ENCODE measurements at regions not wholly inside any gene's neighbourhood (a gene's known extent, or its start where the extent isn't known, plus 50 kb on each side); places are given as distances from the start of the nearest gene placed in this dataset.

GRCh38 chr3:107264888-107265287 is 112.4 kb upstream of the CCDC54 start:
- H4K91ac ChIP-seq (ENCODE audit: low read depth, low read length, poor library complexity) = no peak overlapping the region
- no peak overlapping the region for H3K4me3 ChIP-seq (ENCODE audit: low read length in 2 of 2)
- H3K18ac ChIP-seq (ENCODE audit: low read length) = no peak overlapping the region
- H2AFZ ChIP-seq (ENCODE audit: low read length) = peak overlapping the region; percentile 79
- no peak overlapping the region for H2BK5ac ChIP-seq (ENCODE audit: low read length)
- no peak overlapping the region for H3K4ac ChIP-seq (ENCODE audit: low read length)
- H2BK15ac ChIP-seq (ENCODE audit: low read length) = no peak overlapping the region
- H2AK5ac ChIP-seq (ENCODE audit: low read depth, low read length) = no peak overlapping the region
- H3K36me3 ChIP-seq (replicated peaks in 1 of 2; ENCODE audit: control insufficient read depth in 2 of 2, insufficient read depth in 2 of 2, low read length in 2 of 2) = no peaks in the 10 kb centered on the region
- WGBS, 2 donors (ENCODE audit: extremely low coverage in 2 of 2, insufficient read length in 2 of 2, insufficient replicate concordance in 1 of 2) = no CpG with 5 or more reads among the region's 6 CpGs
- no peak overlapping the region for H2BK12ac ChIP-seq (ENCODE audit: low read length)
- H4K8ac ChIP-seq (ENCODE audit: low read depth, low read length) = no peak overlapping the region
- H3K27me3 ChIP-seq (ENCODE audit: control insufficient read depth in 3 of 3, insufficient read depth in 3 of 3, low read depth in 1 of 3, low read length in 3 of 3) = no peaks in the 10 kb centered on the region
- H3K4me1 ChIP-seq (ENCODE audit: control insufficient read depth in 2 of 2, insufficient read depth in 1 of 2, low read depth in 1 of 2, low read length in 2 of 2) = peaks cover 0 to 3% of the 10 kb centered on the region in 2 donors
- no peak overlapping the region for H3K9ac ChIP-seq (ENCODE audit: low read depth, low read length, poor library complexity)
- H2BK120ac ChIP-seq (ENCODE audit: low read depth, low read length) = no peak overlapping the region
- no peak for DNase-seq (ENCODE audit: low spot score)
- no peak overlapping the region for H3K4me2 ChIP-seq (ENCODE audit: insufficient read depth, low read length, poor library complexity, severe bottlenecking)
- no peak overlapping the region for H3K27ac ChIP-seq (replicated peaks; ENCODE audit: low read length)
- H3K23ac ChIP-seq (ENCODE audit: low read depth, low read length, poor library complexity) = no peak overlapping the region
- H3K14ac ChIP-seq (ENCODE audit: low read length) = no peak overlapping the region
- H3K9me3 ChIP-seq (replicated peaks in 1 of 2; ENCODE audit: control insufficient read depth in 2 of 2, insufficient read depth in 1 of 2, low read depth in 1 of 2, low read length in 2 of 2) = no peaks in the 10 kb centered on the region
- H3K79me1 ChIP-seq (ENCODE audit: low read depth, low read length) = no peaks in the 10 kb centered on the region

- H2AFZ ChIP-seq (ENCODE audit: low read length) = peak overlapping the region; percentile 79
- H3K4me3 ChIP-seq (ENCODE audit: low read length in 2 of 2) = no peak overlapping the region
- no peak overlapping the region for H3K18ac ChIP-seq (ENCODE audit: low read length)
- H3K9me3 ChIP-seq (replicated peaks in 1 of 2; ENCODE audit: control insufficient read depth in 2 of 2, insufficient read depth in 1 of 2, low read depth in 1 of 2, low read length in 2 of 2) = no peaks in the 10 kb centered on the region
- no peak overlapping the region for H3K4ac ChIP-seq (ENCODE audit: low read length)
- H2BK120ac ChIP-seq (ENCODE audit: low read depth, low read length) = no peak overlapping the region
- no peaks in the 10 kb centered on the region for H3K27me3 ChIP-seq (ENCODE audit: control insufficient read depth in 3 of 3, insufficient read depth in 3 of 3, low read depth in 1 of 3, low read length in 3 of 3)
- H3K4me1 ChIP-seq (ENCODE audit: control insufficient read depth in 2 of 2, insufficient read depth in 1 of 2, low read depth in 1 of 2, low read length in 2 of 2) = peaks cover 0 to 3% of the 10 kb centered on the region in 2 donors
- H2AK5ac ChIP-seq (ENCODE audit: low read depth, low read length) = no peak overlapping the region
- WGBS, 2 donors (ENCODE audit: extremely low coverage in 2 of 2, insufficient read length in 2 of 2, insufficient replicate concordance in 1 of 2) = no CpG with 5 or more reads among the region's 1 CpG
- H3K4me2 ChIP-seq (ENCODE audit: insufficient read depth, low read length, poor library complexity, severe bottlenecking) = no peak overlapping the region
- no peak overlapping the region for H3K27ac ChIP-seq (replicated peaks; ENCODE audit: low read length)
- no peak overlapping the region for H2BK12ac ChIP-seq (ENCODE audit: low read length)
- no peak overlapping the region for H3K23ac ChIP-seq (ENCODE audit: low read depth, low read length, poor library complexity)
- H2BK5ac ChIP-seq (ENCODE audit: low read length) = no peak overlapping the region
- H3K79me1 ChIP-seq (ENCODE audit: low read depth, low read length) = no peaks in the 10 kb centered on the region
- no peak overlapping the region for H3K14ac ChIP-seq (ENCODE audit: low read length)
- H2BK15ac ChIP-seq (ENCODE audit: low read length) = no peak overlapping the region
- no peak for DNase-seq (ENCODE audit: low spot score)
- no peaks in the 10 kb centered on the region for H3K36me3 ChIP-seq (replicated peaks in 1 of 2; ENCODE audit: control insufficient read depth in 2 of 2, insufficient read depth in 2 of 2, low read length in 2 of 2)
- no peak overlapping the region for H3K9ac ChIP-seq (ENCODE audit: low read depth, low read length, poor library complexity)
- no peak overlapping the region for H4K8ac ChIP-seq (ENCODE audit: low read depth, low read length)
- no peak overlapping the region for H4K91ac ChIP-seq (ENCODE audit: low read depth, low read length, poor library complexity)
Observed at GRCh38 chr3:107265526-107265925, 111.7 kb upstream of the CCDC54 start.

GRCh38 chr3:107268469-107268868 is 108.8 kb upstream of the CCDC54 start:
- Histone ChIP-seq H2BK12ac (ENCODE audit: low read length) (no peak overlapping the region), H3K27ac (replicated peaks; ENCODE audit: low read length) (no peak overlapping the region), H3K4ac (ENCODE audit: low read length) (no peak overlapping the region), H3K18ac (ENCODE audit: low read length) (no peak overlapping the region), H3K9ac (ENCODE audit: low read depth, low read length, poor library complexity) (no peak overlapping the region), H2AK5ac (ENCODE audit: low read depth, low read length) (no peak overlapping the region), H2BK15ac (ENCODE audit: low read length) (no peak overlapping the region), H3K14ac (ENCODE audit: low read length) (no peak overlapping the region), H3K36me3 (replicated peaks in 1 of 2; ENCODE audit: control insufficient read depth in 2 of 2, insufficient read depth in 2 of 2, low read length in 2 of 2) (no peaks in the 10 kb centered on the region), H2BK120ac (ENCODE audit: low read depth, low read length) (no peak overlapping the region), H4K8ac (ENCODE audit: low read depth, low read length) (no peak overlapping the region), H2BK5ac (ENCODE audit: low read length) (no peak overlapping the region), H3K79me1 (ENCODE audit: low read depth, low read length) (no peaks in the 10 kb centered on the region), H3K4me1 (ENCODE audit: control insufficient read depth in 2 of 2, insufficient read depth in 1 of 2, low read depth in 1 of 2, low read length in 2 of 2) (peaks cover 0 to 3% of the 10 kb centered on the region in 2 donors), H3K9me3 (replicated peaks in 1 of 2; ENCODE audit: control insufficient read depth in 2 of 2, insufficient read depth in 1 of 2, low read depth in 1 of 2, low read length in 2 of 2) (no peaks in the 10 kb centered on the region), H2AFZ (ENCODE audit: low read length) (no peak overlapping the region), H3K27me3 (ENCODE audit: control insufficient read depth in 3 of 3, insufficient read depth in 3 of 3, low read depth in 1 of 3, low read length in 3 of 3) (no peaks in the 10 kb centered on the region), H3K4me2 (ENCODE audit: insufficient read depth, low read length, poor library complexity, severe bottlenecking) (no peak overlapping the region), H4K91ac (ENCODE audit: low read depth, low read length, poor library complexity) (no peak overlapping the region), H3K23ac (ENCODE audit: low read depth, low read length, poor library complexity) (no peak overlapping the region), H3K4me3 (ENCODE audit: low read length in 2 of 2) (no peak overlapping the region)
- no peak for DNase-seq (ENCODE audit: low spot score)
- WGBS, 2 donors (ENCODE audit: extremely low coverage in 2 of 2, insufficient read length in 2 of 2, insufficient replicate concordance in 1 of 2) = no CpG with 5 or more reads among the region's 4 CpGs

- H3K27me3 ChIP-seq (ENCODE audit: control insufficient read depth in 3 of 3, insufficient read depth in 3 of 3, low read depth in 1 of 3, low read length in 3 of 3) = no peaks in the 10 kb centered on the region
- no peak overlapping the region for H4K8ac ChIP-seq (ENCODE audit: low read depth, low read length)
- H3K79me1 ChIP-seq (ENCODE audit: low read depth, low read length) = no peaks in the 10 kb centered on the region
- H2BK12ac ChIP-seq (ENCODE audit: low read length) = no peak overlapping the region
- no peak overlapping the region for H3K4ac ChIP-seq (ENCODE audit: low read length)
- H3K18ac ChIP-seq (ENCODE audit: low read length) = no peak overlapping the region
- no peak overlapping the region for H3K4me3 ChIP-seq (ENCODE audit: low read length in 2 of 2)
- H2AK5ac ChIP-seq (ENCODE audit: low read depth, low read length) = no peak overlapping the region
- no peak overlapping the region for H3K14ac ChIP-seq (ENCODE audit: low read length)
- H3K4me2 ChIP-seq (ENCODE audit: insufficient read depth, low read length, poor library complexity, severe bottlenecking) = no peak overlapping the region
- no peaks in the 10 kb centered on the region for H3K9me3 ChIP-seq (replicated peaks in 1 of 2; ENCODE audit: control insufficient read depth in 2 of 2, insufficient read depth in 1 of 2, low read depth in 1 of 2, low read length in 2 of 2)
- no peak overlapping the region for H3K27ac ChIP-seq (replicated peaks; ENCODE audit: low read length)
- no peak overlapping the region for H3K23ac ChIP-seq (ENCODE audit: low read depth, low read length, poor library complexity)
- H3K4me1 ChIP-seq (ENCODE audit: control insufficient read depth in 2 of 2, insufficient read depth in 1 of 2, low read depth in 1 of 2, low read length in 2 of 2) = no peaks in the 10 kb centered on the region
- WGBS, 2 donors (ENCODE audit: extremely low coverage in 2 of 2, insufficient read length in 2 of 2, insufficient replicate concordance in 1 of 2) = no CpG with 5 or more reads among the region's 7 CpGs
- no peak overlapping the region for H3K9ac ChIP-seq (ENCODE audit: low read depth, low read length, poor library complexity)
- DNase-seq (ENCODE audit: low spot score) = no peak
- H2BK5ac ChIP-seq (ENCODE audit: low read length) = no peak overlapping the region
- no peak overlapping the region for H2AFZ ChIP-seq (ENCODE audit: low read length)
- no peak overlapping the region for H2BK120ac ChIP-seq (ENCODE audit: low read depth, low read length)
- H3K36me3 ChIP-seq (replicated peaks in 1 of 2; ENCODE audit: control insufficient read depth in 2 of 2, insufficient read depth in 2 of 2, low read length in 2 of 2) = no peaks in the 10 kb centered on the region
- H2BK15ac ChIP-seq (ENCODE audit: low read length) = no peak overlapping the region
- no peak overlapping the region for H4K91ac ChIP-seq (ENCODE audit: low read depth, low read length, poor library complexity)
Observed at GRCh38 chr3:107269136-107269535, 108.1 kb upstream of the CCDC54 start.

Measured in neuronal stem cell (in vitro differentiated cells).